K562 (cell line): ENCODE measurements at regions not wholly inside any gene's neighbourhood (a gene's known extent, or its start where the extent isn't known, plus 50 kb on each side); places are given as distances from the start of the nearest gene placed in this dataset.

Source experiments
- ATAC-seq: fragments of 200-7000 bp; cut with Tn5 transposase; 3 replicates; pipeline ENCODE4 v1.9.1; 2020; ENCODE audit warnings: moderate library complexity
- BruUV-seq: library from RNA; stranded (reverse); fragments of 400-500 nt; replicated peaks from 2 replicates; lab custom pipeline; 2021; lab: Mats Ljungman, UMichigan
- CTCF ChIA-PET: fragments of 300-600 bp; formaldehyde crosslinking; extraction: SDS; loops from one replicate; lab custom pipeline; 2021; ENCODE audit warnings: low intra/inter-chr PET ratio; lab: Yijun Ruan, JAX
- POLR2A ChIA-PET: fragments of 300-600, 350-650 bp; sonication (Branson Sonifier 250); formaldehyde crosslinking; extraction: SDS; loops from one replicate; lab custom pipeline; 2021; ENCODE audit warnings: antibody characterized with exemption, inconsistent platforms; lab: Yijun Ruan, JAX
- DNase-seq, 4 experiments: peaks; one replicate each; pipeline versions ENCODE4 v3.0.0 to v3.0.0-alpha.2; 2011 to 2018; ENCODE audit warnings: low spot score in 3 of 4, mixed read lengths in 3 of 4; ENCODE audit errors: extremely low read depth in 1 of 4
- FAIRE-seq: peaks from 2 replicates; lab custom pipeline; 2011; peaks lifted over from hg19 to GRCh38; lab: Jason Lieb, UNC
- H2AFZ ChIP-seq: 2 replicates; pipeline ENCODE4 v1.6.0; 2011; ENCODE audit warnings: low read depth, low read length, control low read depth, inconsistent platforms
- H3K27ac ChIP-seq: fragments of 200-600 bp; 3 replicates; pipeline ENCODE4 v1.8.0; 2011; ENCODE audit warnings: low read depth, mild to moderate bottlenecking, control low read depth, inconsistent platforms, low read length, moderate library complexity, mixed read lengths; ENCODE audit errors: extremely low read depth
- H3K27me3 ChIP-seq, 2 experiments: fragments of 300-600 bp in 1 of 2; 2 replicates in 1 of 2; 3 replicates in 1 of 2; pipeline versions ENCODE4 v1.6.0 to v1.8.0; 2011; ENCODE audit warnings: inconsistent platforms in 2 of 2, low read length in 2 of 2, mild to moderate bottlenecking in 1 of 2, mixed read lengths in 1 of 2, moderate library complexity in 1 of 2; ENCODE audit not compliant: control insufficient read depth in 2 of 2, insufficient read depth in 2 of 2
- H3K36me3 ChIP-seq: fragments of 300-600 bp; 3 replicates; pipeline ENCODE4 v1.8.0; 2011; ENCODE audit warnings: mild to moderate bottlenecking, low read length, inconsistent platforms; ENCODE audit not compliant: control insufficient read depth, insufficient read depth
- H3K4me1 ChIP-seq, 2 experiments: fragments of 200-600 bp in 1 of 2; replicated peaks in 1 of 2; 2 replicates in 1 of 2; 3 replicates in 1 of 2; pipeline versions ENCODE4 v1.5.1 to v1.8.0; 2011; ENCODE audit warnings: inconsistent platforms in 2 of 2, low read length in 2 of 2, mild to moderate bottlenecking in 1 of 2, mixed read lengths in 1 of 2, moderate library complexity in 1 of 2; ENCODE audit not compliant: control insufficient read depth in 2 of 2, insufficient read depth in 2 of 2
- H3K4me2 ChIP-seq: 2 replicates; pipeline ENCODE4 v1.6.1; 2011; ENCODE audit warnings: low read length, control low read depth, inconsistent platforms, mixed read lengths; ENCODE audit not compliant: insufficient read depth
- H3K4me3 ChIP-seq: fragments of 200-600 bp; sonication (generic), shearing (Covaris generic); 2 replicates; pipeline ENCODE4 v1.5.1; 2016; ENCODE audit warnings: control low read depth, inconsistent platforms
- H3K79me2 ChIP-seq: fragments of 200-600 bp; 3 replicates; pipeline ENCODE4 v1.8.0; 2011; ENCODE audit warnings: low read length, inconsistent platforms; ENCODE audit not compliant: control insufficient read depth, insufficient read depth
- H3K9ac ChIP-seq, 2 experiments: 2 replicates each; pipeline versions ENCODE4 v1.6.0 to v1.6.1; 2011; ENCODE audit warnings: low read depth in 2 of 2, low read length in 2 of 2, control low read depth in 1 of 2, inconsistent platforms in 1 of 2, mild to moderate bottlenecking in 1 of 2, mixed read lengths in 1 of 2; ENCODE audit not compliant: insufficient read depth in 1 of 2
- H3K9me1 ChIP-seq: one replicate; pipeline ENCODE4 v1.6.0; 2011; ENCODE audit warnings: inconsistent platforms, mild to moderate bottlenecking, low read length, moderate library complexity; ENCODE audit not compliant: control insufficient read depth, insufficient read depth
- H3K9me3 ChIP-seq: replicated peaks from 2 replicates; pipeline ENCODE4 v1.5.1; 2011; ENCODE audit warnings: low read depth, low read length, inconsistent platforms; ENCODE audit not compliant: control insufficient read depth, insufficient read depth
- H4K20me1 ChIP-seq: replicated peaks from 2 replicates; pipeline ENCODE4 v1.6.1; 2011; ENCODE audit warnings: low read length, inconsistent platforms, mixed read lengths; ENCODE audit not compliant: control insufficient read depth, insufficient read depth
- ASH1L ChIP-seq: fragments of 450-650 bp; IDR thresholded peaks from 2 replicates; pipeline ENCODE4 v1.6.1; 2018; ENCODE audit warnings: borderline replicate concordance, mild to moderate bottlenecking, low read depth; ENCODE audit not compliant: partially characterized antibody
- ELF4 ChIP-seq: fragments of 450-650 bp; formaldehyde crosslinking; IDR thresholded peaks from 2 replicates; pipeline ENCODE4 v1.4.0; 2022; ENCODE audit warnings: missing genetic modification characterization
- FOXP1 ChIP-seq: sonication (generic); formaldehyde crosslinking; IDR thresholded peaks from 2 replicates; pipeline ENCODE4 v1.8.0; 2022; ENCODE audit warnings: mild to moderate bottlenecking, missing genetic modification reagents
- ILK ChIP-seq: fragments of 450-650 bp; IDR thresholded peaks from 2 replicates; pipeline ENCODE4 v1.6.1; 2016; ENCODE audit warnings: missing genetic modification characterization, low read depth, mild to moderate bottlenecking, missing compliant biosample characterization, moderate library complexity, borderline replicate concordance
- KDM2B ChIP-seq: fragments of 250-450 bp; sonication (Bioruptor Pico); IDR thresholded peaks from 2 replicates; pipeline ENCODE4 v1.8.0; 2021; ENCODE audit warnings: mild to moderate bottlenecking, moderate library complexity
- NCOA6 ChIP-seq: fragments of 450-650 bp; IDR thresholded peaks from 2 replicates; pipeline ENCODE4 v1.6.1; 2017; ENCODE audit warnings: mild to moderate bottlenecking
- NFRKB ChIP-seq: fragments of 450-650 bp; IDR thresholded peaks from 2 replicates; pipeline ENCODE4 v1.6.1; 2016; ENCODE audit warnings: low read depth
- OTX1 ChIP-seq: fragments of 450-650 bp; formaldehyde crosslinking; IDR thresholded peaks from 2 replicates; pipeline ENCODE4 v1.4.0; 2022; ENCODE audit warnings: mild to moderate bottlenecking
- TEAD4 ChIP-seq, 2 experiments: sonication (generic) in 1 of 2; formaldehyde crosslinking in 1 of 2; IDR thresholded peaks; 2 replicates each; pipeline versions ENCODE4 v1.6.1 to v1.8.0; 2012 to 2022; ENCODE audit warnings: borderline replicate concordance in 1 of 2, inconsistent platforms in 1 of 2, low read length in 1 of 2, mild to moderate bottlenecking in 1 of 2, missing genetic modification reagents in 1 of 2
- TFAM ChIP-seq: fragments of 250-450 bp; sonication (Bioruptor Pico); conservative IDR thresholded peaks from 2 replicates; pipeline ENCODE4 v1.5.0; 2021; ENCODE audit warnings: mild to moderate bottlenecking, moderate library complexity
- YY1 ChIP-seq, 3 experiments: IDR thresholded peaks; 2 replicates each; pipeline ENCODE4 v1.6.1; 2011; ENCODE audit warnings: low read length in 2 of 3, mild to moderate bottlenecking in 2 of 3, moderate library complexity in 2 of 3, borderline replicate concordance in 1 of 3, control low read depth in 1 of 3, low read depth in 1 of 3; ENCODE audit not compliant: insufficient read depth in 3 of 3, insufficient replicate concordance in 2 of 3, control insufficient read depth in 1 of 3, insufficient read length in 1 of 3; ENCODE audit errors: extremely low read depth in 1 of 3
- ZBTB8A ChIP-seq: fragments of 450-650 bp; IDR thresholded peaks from 2 replicates; pipeline ENCODE4 v1.6.1; 2018; ENCODE audit warnings: mild to moderate bottlenecking, moderate library complexity; ENCODE audit not compliant: partially characterized antibody
- ZFPM2 ChIP-seq: fragments of 250-450 bp; sonication (Bioruptor Pico); IDR thresholded peaks from 2 replicates; pipeline ENCODE4 v1.5.1; 2022; ENCODE audit warnings: mild to moderate bottlenecking
- ZNF445 ChIP-seq: fragments of 250-450 bp; sonication (Bioruptor Pico); IDR thresholded peaks from 2 replicates; pipeline ENCODE4 v1.4.0; 2020; ENCODE audit warnings: low read depth, mild to moderate bottlenecking, moderate library complexity
- WGBS: fragments of 100-300 bp; shearing (Covaris generic); methylation state at CpG from one replicate; pipeline ENCODE4 v1.1.6; 2016; ENCODE audit warnings: low coverage, mixed read lengths; ENCODE audit not compliant: insufficient coverage; ENCODE audit errors: missing lambda C conversion rate; 5-methylcytosine and 5-hydroxymethylcytosine counted together
- in situ Hi-C: fragments of 300-500 bp; cut with MboI; formaldehyde crosslinking; loops from 4 replicates; pipeline ENCODE4 v1.15.0; 2018; ENCODE audit warnings: inconsistent platforms, mixed read lengths
- intact Hi-C: fragments of 100-400 bp; cut with micrococcal nuclease; formaldehyde crosslinking; loops from 2 replicates; pipeline ENCODE4 v1.14.2; 2022
- TF ChIP-seq, protein P1 (sequence below): fragments of 450-650 bp; IDR thresholded peaks from 2 replicates; pipeline ENCODE4 v1.6.1; 2014; ENCODE audit warnings: low read depth, mild to moderate bottlenecking, moderate library complexity, borderline replicate concordance
- TF ChIP-seq, protein P2 (sequence below): sonication (generic); formaldehyde crosslinking; IDR thresholded peaks from 2 replicates; pipeline ENCODE4 v1.9.0; 2022; ENCODE audit warnings: mild to moderate bottlenecking, missing genetic modification reagents
- TF ChIP-seq, protein P3 (sequence below), 3 experiments: fragments of 200-800 bp in 1 of 3; sonication (Bioruptor generic) in 1 of 3; sonication (generic) in 1 of 3; formaldehyde crosslinking in 1 of 3; IDR thresholded peaks; 2 replicates each; pipeline versions ENCODE4 v1.6.1 to v1.8.0; 2016 to 2022; ENCODE audit warnings: mild to moderate bottlenecking in 2 of 3, missing compliant biosample characterization in 2 of 3, missing genetic modification characterization in 2 of 3, missing genetic modification reagents in 1 of 3

DNA sequence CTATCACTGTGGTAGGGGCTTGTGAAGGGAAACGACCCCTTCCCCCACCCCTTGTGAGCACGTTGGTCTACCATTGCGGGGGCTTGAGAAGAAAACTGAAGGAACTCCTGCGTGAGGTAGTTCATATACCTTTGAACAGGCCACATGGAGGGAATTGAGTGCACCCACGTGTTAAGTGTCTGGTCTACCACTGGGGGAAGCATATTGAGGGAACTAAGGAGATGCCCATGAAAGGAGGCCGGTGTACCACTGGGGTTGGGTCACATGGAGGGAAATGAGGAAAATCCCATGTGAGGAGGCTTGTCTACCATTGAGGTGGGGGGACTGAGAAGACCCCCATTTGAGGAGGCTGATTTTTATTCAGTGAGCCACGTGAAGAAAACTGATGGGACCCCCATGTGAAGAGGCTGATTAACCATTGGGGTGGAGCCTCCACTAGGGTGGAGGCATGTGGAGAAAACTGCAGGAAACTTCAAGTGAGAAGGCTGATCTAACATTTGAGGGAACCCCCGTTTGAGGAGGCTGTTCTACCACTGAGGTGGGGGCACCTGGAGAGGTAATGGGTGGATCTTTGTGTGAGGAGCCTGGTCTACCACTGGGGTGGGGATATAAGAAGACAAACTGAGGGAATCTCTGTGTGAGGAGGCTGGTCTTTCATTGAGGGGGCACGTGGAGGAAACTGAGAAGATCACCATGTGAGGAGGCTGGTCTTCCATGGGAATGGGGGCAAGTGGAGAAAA, 163.2 kb downstream of the FBLN2 start (continued):
- TF ChIP-seq, protein P1, sequence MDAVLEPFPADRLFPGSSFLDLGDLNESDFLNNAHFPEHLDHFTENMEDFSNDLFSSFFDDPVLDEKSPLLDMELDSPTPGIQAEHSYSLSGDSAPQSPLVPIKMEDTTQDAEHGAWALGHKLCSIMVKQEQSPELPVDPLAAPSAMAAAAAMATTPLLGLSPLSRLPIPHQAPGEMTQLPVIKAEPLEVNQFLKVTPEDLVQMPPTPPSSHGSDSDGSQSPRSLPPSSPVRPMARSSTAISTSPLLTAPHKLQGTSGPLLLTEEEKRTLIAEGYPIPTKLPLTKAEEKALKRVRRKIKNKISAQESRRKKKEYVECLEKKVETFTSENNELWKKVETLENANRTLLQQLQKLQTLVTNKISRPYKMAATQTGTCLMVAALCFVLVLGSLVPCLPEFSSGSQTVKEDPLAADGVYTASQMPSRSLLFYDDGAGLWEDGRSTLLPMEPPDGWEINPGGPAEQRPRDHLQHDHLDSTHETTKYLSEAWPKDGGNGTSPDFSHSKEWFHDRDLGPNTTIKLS, result no peak
- no peak for TF ChIP-seq FOXP1
- TF ChIP-seq, protein P2, sequence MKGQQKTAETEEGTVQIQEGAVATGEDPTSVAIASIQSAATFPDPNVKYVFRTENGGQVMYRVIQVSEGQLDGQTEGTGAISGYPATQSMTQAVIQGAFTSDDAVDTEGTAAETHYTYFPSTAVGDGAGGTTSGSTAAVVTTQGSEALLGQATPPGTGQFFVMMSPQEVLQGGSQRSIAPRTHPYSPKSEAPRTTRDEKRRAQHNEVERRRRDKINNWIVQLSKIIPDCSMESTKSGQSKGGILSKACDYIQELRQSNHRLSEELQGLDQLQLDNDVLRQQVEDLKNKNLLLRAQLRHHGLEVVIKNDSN, result no peak
- no peak for TF ChIP-seq ZBTB8A
- TF ChIP-seq, all 486 proteins: peak for 0

DNA sequence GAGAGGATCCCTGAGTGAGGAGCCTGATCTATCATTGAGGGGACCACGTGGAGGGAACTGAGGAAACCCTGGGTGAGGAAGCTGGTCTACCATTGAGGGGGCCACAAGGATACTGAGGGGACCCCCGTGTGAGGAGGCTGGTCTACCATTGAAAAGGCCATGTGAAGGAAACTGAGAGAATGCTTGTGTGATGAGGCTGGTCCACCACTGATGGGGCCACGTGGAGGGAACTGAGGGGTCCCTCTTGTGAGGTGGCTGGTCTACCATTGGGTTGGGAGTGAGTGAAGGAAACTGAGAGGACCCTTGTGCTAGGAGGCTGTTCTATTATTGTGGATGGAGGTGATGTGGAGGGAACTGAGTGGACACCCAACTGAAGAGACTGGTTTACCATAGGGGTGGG, 161.3 kb downstream of the FBLN2 start:
- Histone ChIP-seq H3K9ac (no peak overlapping the region), H3K27me3 (no peaks in the 10 kb centered on the region), H3K4me2 (no peak overlapping the region), H3K9me3 (no peaks in the 10 kb centered on the region), H3K27ac (no peak overlapping the region), H3K36me3 (no peaks in the 10 kb centered on the region), H4K20me1 (no peaks in the 10 kb centered on the region), H3K4me1 (no peaks in the 10 kb centered on the region), H3K4me3 (no peak overlapping the region), H3K9me1 (no peaks in the 10 kb centered on the region), H2AFZ (no peak overlapping the region), H3K79me2 (no peaks in the 10 kb centered on the region)
- DNase-seq (no peak), FAIRE-seq (no peak), ATAC-seq (no peak)
- POLR2A ChIA-PET, result no interaction called here
- intact Hi-C loops (no loop called here), in situ Hi-C loops (no loop called here)
- WGBS, result 0% methylated on average over 3 of the region's 3 CpGs
- CTCF ChIA-PET, result no interaction called here
- no TSS peak for BruUV-seq
- TF ChIP-seq ILK (tag) (no peak), TFAM (CRISPR knock-in tag) (no peak), OTX1 (CRISPR knock-in tag) (no peak), YY1 (IDR thresholded peaks at IDR 0.05; ENCODE audit: borderline replicate concordance in 1 of 3, control insufficient read depth in 1 of 3, extremely low read depth in 1 of 3, insufficient read depth in 3 of 3, insufficient read length in 1 of 3, insufficient replicate concordance in 2 of 3, low read depth in 1 of 3, low read length in 2 of 3) (no peak), NCOA6 (no peak), ASH1L (no peak), KDM2B (CRISPR knock-in tag) (no peak), ZNF445 (no peak), TEAD4 (IDR thresholded peaks at IDR 0.05; ENCODE audit: low read length) (no peak), TEAD4 (CRISPR knock-in tag; IDR thresholded peaks at IDR 0.05; ENCODE audit: borderline replicate concordance) (no peak), ELF4 (CRISPR knock-in tag) (no peak), ZFPM2 (CRISPR knock-in tag) (no peak), NFRKB (no peak)
- TF ChIP-seq, protein P3, sequence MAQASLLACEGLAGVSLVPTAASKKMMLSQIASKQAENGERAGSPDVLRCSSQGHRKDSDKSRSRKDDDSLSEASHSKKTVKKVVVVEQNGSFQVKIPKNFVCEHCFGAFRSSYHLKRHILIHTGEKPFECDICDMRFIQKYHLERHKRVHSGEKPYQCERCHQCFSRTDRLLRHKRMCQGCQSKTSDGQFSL (CRISPR knock-in tag; IDR thresholded peaks at IDR 0.05), result no peak
- TF ChIP-seq, protein P3 (tag; IDR thresholded peaks at IDR 0.05), result no peak
